CD4-positive, alpha-beta memory T cell (primary cell): ENCODE measurements at regions not wholly inside any gene's neighbourhood (a gene's known extent, or its start where the extent isn't known, plus 50 kb on each side); places are given as distances from the start of the nearest gene placed in this dataset.
"Not testable (repeated sequence)": the region's sequence is repeated elsewhere in the genome, so short reads cannot be mapped to it uniquely, and the experiment has no call there.

Experiments
- CTCF ChIA-PET: fragments of 350-600 bp; sonication (Branson Sonifier 250); formaldehyde crosslinking; loops from one replicate; lab custom pipeline; 2021; ENCODE audit warnings: inconsistent platforms; ENCODE audit not compliant: partially characterized antibody; lab: Charles Lee
- POLR2A ChIA-PET: fragments of 350-600 bp; sonication (Branson Sonifier 250); formaldehyde crosslinking; loops from one replicate; lab custom pipeline; 2021; ENCODE audit not compliant: partially characterized antibody; lab: Charles Lee
- DNase-seq, 5 donors: peaks; one replicate each; pipeline versions ENCODE4 v3.0.0 to v3.0.0-alpha.2; 2020 to 2022; ENCODE audit warnings: mixed read lengths in 1 of 5
- H3K27ac ChIP-seq: one replicate; pipeline ENCODE4 v1.7.0; 2013; ENCODE audit warnings: low read depth, low read length
- H3K27me3 ChIP-seq: 2 replicates; pipeline ENCODE4 v1.7.0; 2013; ENCODE audit warnings: mild to moderate bottlenecking, low read length, moderate library complexity; ENCODE audit not compliant: insufficient read depth
- H3K36me3 ChIP-seq: 2 replicates; pipeline ENCODE4 v1.7.0; 2013; ENCODE audit warnings: mild to moderate bottlenecking, low read length, moderate library complexity; ENCODE audit not compliant: insufficient read depth
- H3K4me1 ChIP-seq: 2 replicates; pipeline ENCODE4 v1.7.0; 2013; ENCODE audit warnings: mild to moderate bottlenecking, low read length, moderate library complexity; ENCODE audit not compliant: insufficient read depth
- H3K4me3 ChIP-seq, 2 donors: one replicate each; pipeline ENCODE4 v1.7.0; 2013; ENCODE audit warnings: low read length in 2 of 2, mild to moderate bottlenecking in 1 of 2
- H3K9me3 ChIP-seq, 2 donors: one replicate each; pipeline ENCODE4 v1.7.0; 2013; ENCODE audit warnings: low read length in 2 of 2, control low read depth in 1 of 2; ENCODE audit not compliant: control insufficient read depth in 1 of 2
- H3K27ac Mint-ChIP-seq, 7 donors: one replicate each; pipeline ENCODE4 v1.8.0; 2020 to 2021; ENCODE audit warnings: mixed read lengths in 7 of 7, mild to moderate bottlenecking in 6 of 7, inconsistent platforms in 3 of 7, moderate library complexity in 3 of 7
- H3K27me3 Mint-ChIP-seq, 2 donors: one replicate each; pipeline ENCODE4 v1.8.0; 2020 to 2021; ENCODE audit warnings: mixed read lengths in 2 of 2
- H3K36me3 Mint-ChIP-seq, 2 donors: one replicate each; pipeline ENCODE4 v1.8.0; 2020 to 2021; ENCODE audit warnings: mixed read lengths in 2 of 2, inconsistent platforms in 1 of 2, mild to moderate bottlenecking in 1 of 2
- H3K4me1 Mint-ChIP-seq, 4 donors: one replicate each; pipeline ENCODE4 v1.8.0; 2020 to 2021; ENCODE audit warnings: mixed read lengths in 4 of 4, mild to moderate bottlenecking in 1 of 4
- H3K4me3 Mint-ChIP-seq, 8 donors: one replicate each; pipeline ENCODE4 v1.8.0; 2020 to 2021; ENCODE audit warnings: mixed read lengths in 8 of 8, mild to moderate bottlenecking in 7 of 8, moderate library complexity in 6 of 8, inconsistent platforms in 3 of 8
- H3K9me3 Mint-ChIP-seq, 8 donors: one replicate each; pipeline ENCODE4 v1.8.0; 2020 to 2021; ENCODE audit warnings: mixed read lengths in 8 of 8, mild to moderate bottlenecking in 5 of 8, inconsistent platforms in 3 of 8, moderate library complexity in 1 of 8
- intact Hi-C: fragments of 100-400 bp; cut with micrococcal nuclease; formaldehyde crosslinking; loops from one replicate; pipeline ENCODE4 v1.15.1; 2023

DNA sequence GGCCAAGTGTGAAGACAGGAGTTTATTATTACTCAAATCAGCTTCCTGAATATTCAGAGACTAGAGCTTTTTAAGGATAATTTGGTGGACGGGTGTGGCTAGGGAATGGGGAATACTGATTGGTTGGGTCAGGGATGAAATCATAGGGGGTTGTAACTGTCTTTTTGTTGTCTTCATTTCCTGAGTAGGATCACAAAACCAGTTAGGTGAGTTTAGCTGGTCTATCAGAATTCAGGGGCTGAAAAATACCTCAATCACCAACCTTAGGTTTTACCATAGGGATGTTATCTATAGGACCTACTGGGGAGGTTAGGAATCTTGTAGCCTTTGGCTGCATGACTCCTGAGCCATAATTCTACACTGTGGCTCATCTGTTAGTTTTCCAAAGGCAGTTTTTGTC lies 235.8 kb downstream of the YTHDC2 start:
- Mint-ChIP-seq H3K9me3 (peaks cover 0 to 6% (median 0%) of the 10 kb centered on the region in 8 donors), H3K4me3 (no peak overlapping the region), H3K4me1 (no peaks in the 10 kb centered on the region), H3K36me3 (no peaks in the 10 kb centered on the region), H3K27me3 (no peaks in the 10 kb centered on the region), H3K27ac (no peak overlapping the region)
- Histone ChIP-seq H3K27ac (no peak overlapping the region), H3K4me1 (no peaks in the 10 kb centered on the region), H3K27me3 (no peaks in the 10 kb centered on the region), H3K9me3 (no peaks in the 10 kb centered on the region), H3K4me3 (no peak overlapping the region), H3K36me3 (no peaks in the 10 kb centered on the region)
- DNase-seq: no peak
- intact Hi-C loops: no loop called here
- ChIA-PET CTCF (no interaction called here), POLR2A (no interaction called here)

DNA sequence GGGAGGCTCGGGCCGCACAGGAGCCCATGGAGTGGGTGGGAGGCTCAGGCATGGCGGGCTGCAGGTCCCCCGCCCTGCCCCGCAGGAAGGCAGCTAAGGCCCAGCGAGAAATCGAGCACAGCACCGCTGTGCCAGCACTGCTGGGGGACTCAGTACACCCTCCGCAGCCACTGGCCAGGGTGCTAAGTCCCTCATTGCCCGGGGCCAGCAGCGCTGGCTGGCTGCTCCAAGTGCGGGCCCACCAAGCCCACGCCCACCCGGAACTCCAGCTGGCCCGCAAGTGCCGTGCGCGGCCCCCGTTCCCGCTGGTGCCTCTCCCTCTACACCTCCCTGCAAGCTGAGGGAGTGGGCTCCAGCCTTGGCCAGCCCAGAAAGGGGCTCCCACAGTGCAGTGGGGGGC lies 239.7 kb downstream of the YTHDC2 start:
- H3K4me1 Mint-ChIP-seq, H3K4me1 ChIP-seq, H3K27ac Mint-ChIP-seq, intact Hi-C loops, H3K9me3 Mint-ChIP-seq, H3K27me3 ChIP-seq, H3K4me3 Mint-ChIP-seq, H3K36me3 Mint-ChIP-seq, H3K4me3 ChIP-seq, POLR2A ChIA-PET, H3K27ac ChIP-seq, CTCF ChIA-PET, H3K27me3 Mint-ChIP-seq, H3K9me3 ChIP-seq, H3K36me3 ChIP-seq, DNase-seq: not testable (repeated sequence)

DNA sequence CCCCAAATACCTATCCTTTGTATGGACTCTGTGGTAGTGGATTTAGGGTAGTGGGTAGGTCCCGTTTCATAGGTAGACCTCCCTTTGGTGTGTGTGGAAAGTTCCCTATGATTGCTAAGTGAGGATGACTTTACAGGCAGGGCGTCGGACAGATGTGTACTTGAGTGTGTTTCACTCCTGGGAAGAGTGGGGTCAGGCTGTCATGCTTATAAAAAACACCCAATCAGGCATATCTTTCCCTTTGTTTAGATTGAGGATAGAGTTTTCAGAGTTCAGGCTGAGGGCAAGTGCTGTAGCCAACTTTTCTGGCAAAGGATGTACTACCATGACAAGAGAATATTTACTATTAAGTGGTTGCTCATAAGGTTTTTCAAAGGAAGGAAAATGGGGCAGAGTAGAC lies 242.0 kb downstream of the YTHDC2 start:
- H3K9me3 ChIP-seq: no peaks in the 10 kb centered on the region
- no peak overlapping the region for H3K4me3 ChIP-seq
- Mint-ChIP-seq H3K36me3 (no peaks in the 10 kb centered on the region), H3K27ac (no peak overlapping the region), H3K4me3 (no peak overlapping the region), H3K27me3 (peaks cover 0 to 1% of the 10 kb centered on the region in 2 donors), H3K9me3 (peaks cover 0 to 3% (median 0%) of the 10 kb centered on the region in 8 donors), H3K4me1 (peaks cover 0 to 2% (median under 1%) of the 10 kb centered on the region in 4 donors)
- intact Hi-C loops: no loop called here
- no peaks in the 10 kb centered on the region for H3K36me3 ChIP-seq
- no peak overlapping the region for H3K27ac ChIP-seq
- DNase-seq: no peak
- ChIA-PET CTCF (no interaction called here), POLR2A (no interaction called here)
- H3K4me1 ChIP-seq: no peaks in the 10 kb centered on the region
- H3K27me3 ChIP-seq: no peaks in the 10 kb centered on the region

DNA sequence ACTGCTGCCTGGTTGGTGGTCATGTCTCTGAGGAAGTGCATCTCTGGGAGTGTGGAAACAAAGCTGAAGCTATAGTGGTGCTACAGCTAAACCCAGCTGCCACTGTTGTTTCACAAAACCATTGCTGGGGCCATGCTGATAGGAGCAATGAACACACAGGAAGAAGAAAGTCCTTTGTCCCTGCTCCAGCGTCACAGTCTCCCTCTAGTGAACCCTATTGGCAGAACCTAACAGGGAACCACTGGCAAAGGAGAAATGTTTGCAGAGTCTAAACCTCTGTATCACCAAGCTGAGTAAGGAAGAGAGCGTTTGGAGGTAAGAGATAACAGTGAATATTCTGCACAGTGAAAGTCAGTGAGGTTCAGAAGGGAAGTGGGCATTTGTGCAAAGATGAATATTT lies 244.0 kb downstream of the YTHDC2 start:
- Mint-ChIP-seq H3K4me3 (no peak overlapping the region), H3K4me1 (peaks cover 0 to 2% (median under 1%) of the 10 kb centered on the region in 4 donors), H3K9me3 (no peaks in the 10 kb centered on the region), H3K27me3 (peaks cover 0 to 3% of the 10 kb centered on the region in 2 donors), H3K27ac (no peak overlapping the region), H3K36me3 (no peaks in the 10 kb centered on the region)
- Histone ChIP-seq H3K27me3 (no peaks in the 10 kb centered on the region), H3K9me3 (no peaks in the 10 kb centered on the region), H3K4me1 (no peaks in the 10 kb centered on the region), H3K27ac (no peak overlapping the region), H3K36me3 (no peaks in the 10 kb centered on the region), H3K4me3 (no peak overlapping the region)
- no peak for DNase-seq
- ChIA-PET POLR2A (no interaction called here), CTCF (no interaction called here)
- intact Hi-C loops: no loop called here

DNA sequence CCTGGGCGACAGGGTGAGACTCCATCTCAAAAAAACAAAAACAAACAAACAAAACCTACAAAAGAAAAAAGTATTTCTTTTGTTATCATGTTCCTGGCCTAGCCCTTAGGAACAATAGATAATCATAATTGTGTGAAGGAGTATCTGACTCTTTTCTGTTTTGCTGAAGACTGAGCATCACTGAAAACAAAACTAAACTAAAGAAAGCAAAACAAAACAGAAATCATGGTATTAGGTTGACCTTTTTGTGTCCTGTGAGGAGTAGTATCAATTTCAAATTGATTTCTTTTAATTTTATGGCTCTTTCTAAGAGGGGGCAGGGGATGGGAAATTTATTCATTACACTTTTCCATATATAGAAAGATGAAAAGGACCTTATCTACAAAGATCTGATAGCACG lies 246.0 kb downstream of the YTHDC2 start:
- DNase-seq: no peak
- peaks cover 0 to 3% of the 10 kb centered on the region in 2 donors for H3K27me3 Mint-ChIP-seq
- peaks cover 0 to 2% (median 0%) of the 10 kb centered on the region in 8 donors for H3K9me3 Mint-ChIP-seq
- H3K4me1 ChIP-seq: no peaks in the 10 kb centered on the region
- H3K4me3 ChIP-seq: no peak overlapping the region
- no peaks in the 10 kb centered on the region for H3K9me3 ChIP-seq
- CTCF ChIA-PET: no interaction called here
- no peak overlapping the region for H3K27ac Mint-ChIP-seq
- H3K27ac ChIP-seq: no peak overlapping the region
- H3K4me3 Mint-ChIP-seq: no peak overlapping the region
- no peaks in the 10 kb centered on the region for H3K27me3 ChIP-seq
- intact Hi-C loops: no loop called here
- H3K36me3 ChIP-seq: no peaks in the 10 kb centered on the region
- peaks cover 0 to 2% (median under 1%) of the 10 kb centered on the region in 4 donors for H3K4me1 Mint-ChIP-seq
- no peaks in the 10 kb centered on the region for H3K36me3 Mint-ChIP-seq
- POLR2A ChIA-PET: no interaction called here

DNA sequence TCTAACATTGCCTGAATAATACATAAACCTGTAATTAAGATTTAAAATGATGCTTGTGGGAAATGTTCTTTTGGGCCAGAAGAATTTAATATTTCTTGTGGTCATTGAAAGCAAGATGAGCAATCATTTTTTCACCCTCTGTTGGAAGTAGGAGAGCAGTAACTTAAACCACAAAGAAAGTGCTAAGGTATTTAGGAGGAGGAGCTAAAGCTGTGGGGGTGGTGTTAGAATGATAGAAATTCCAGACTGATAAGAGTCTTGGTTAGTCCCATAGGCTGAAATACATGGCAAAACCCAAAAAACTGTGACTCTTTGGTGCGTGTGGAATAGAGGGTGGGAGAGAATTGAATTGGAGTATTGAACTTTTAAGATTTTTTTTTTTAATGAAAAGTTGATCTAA lies 247.0 kb downstream of the YTHDC2 start:
- Mint-ChIP-seq H3K4me1 (peaks cover 0 to 2% (median under 1%) of the 10 kb centered on the region in 4 donors), H3K27me3 (peaks cover 0 to 3% of the 10 kb centered on the region in 2 donors), H3K36me3 (no peaks in the 10 kb centered on the region), H3K9me3 (peaks cover 0 to 6% (median under 1%) of the 10 kb centered on the region in 8 donors), H3K4me3 (no peak overlapping the region), H3K27ac (no peak overlapping the region)
- POLR2A ChIA-PET: no interaction called here
- intact Hi-C loops: no loop called here
- H3K9me3 ChIP-seq: no peaks in the 10 kb centered on the region
- no peaks in the 10 kb centered on the region for H3K27me3 ChIP-seq
- no peak overlapping the region for H3K27ac ChIP-seq
- DNase-seq: no peak
- H3K4me1 ChIP-seq: no peaks in the 10 kb centered on the region
- CTCF ChIA-PET: no interaction called here
- no peaks in the 10 kb centered on the region for H3K36me3 ChIP-seq
- H3K4me3 ChIP-seq: no peak overlapping the region

DNA sequence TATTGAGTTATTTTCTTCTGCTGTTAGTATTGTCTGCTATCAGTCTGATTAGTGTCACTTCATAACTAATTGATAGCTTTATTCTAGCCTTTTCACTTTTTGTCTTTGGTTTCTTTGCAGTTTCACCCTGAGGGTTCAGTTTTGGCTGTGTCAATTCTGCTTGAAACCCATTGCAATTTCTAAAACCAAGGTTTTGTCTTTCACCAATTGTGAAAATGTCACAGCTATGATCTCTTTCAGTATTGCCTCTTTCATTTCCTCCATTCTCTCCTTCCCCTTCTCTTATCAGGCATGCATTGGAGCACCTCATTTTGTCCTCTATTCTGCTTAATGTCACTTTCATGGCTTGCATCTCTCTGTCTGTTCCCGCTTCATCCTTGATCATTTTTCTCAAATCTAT lies 248.1 kb downstream of the YTHDC2 start:
- Histone ChIP-seq H3K36me3 (no peaks in the 10 kb centered on the region), H3K4me1 (no peaks in the 10 kb centered on the region), H3K27ac (no peak overlapping the region), H3K4me3 (no peak overlapping the region), H3K27me3 (no peaks in the 10 kb centered on the region), H3K9me3 (no peaks in the 10 kb centered on the region)
- peaks cover under 1 to 12% (median 8%) of the 10 kb centered on the region in 8 donors for H3K9me3 Mint-ChIP-seq
- H3K4me1 Mint-ChIP-seq: peaks cover 0 to 2% (median under 1%) of the 10 kb centered on the region in 4 donors
- no peak overlapping the region for H3K27ac Mint-ChIP-seq
- peaks cover 0 to 3% of the 10 kb centered on the region in 2 donors for H3K27me3 Mint-ChIP-seq
- DNase-seq: no peak
- H3K36me3 Mint-ChIP-seq: peaks cover 0 to 3% of the 10 kb centered on the region in 2 donors
- intact Hi-C loops: no loop called here
- ChIA-PET CTCF (no interaction called here), POLR2A (no interaction called here)
- H3K4me3 Mint-ChIP-seq: no peak overlapping the region

DNA sequence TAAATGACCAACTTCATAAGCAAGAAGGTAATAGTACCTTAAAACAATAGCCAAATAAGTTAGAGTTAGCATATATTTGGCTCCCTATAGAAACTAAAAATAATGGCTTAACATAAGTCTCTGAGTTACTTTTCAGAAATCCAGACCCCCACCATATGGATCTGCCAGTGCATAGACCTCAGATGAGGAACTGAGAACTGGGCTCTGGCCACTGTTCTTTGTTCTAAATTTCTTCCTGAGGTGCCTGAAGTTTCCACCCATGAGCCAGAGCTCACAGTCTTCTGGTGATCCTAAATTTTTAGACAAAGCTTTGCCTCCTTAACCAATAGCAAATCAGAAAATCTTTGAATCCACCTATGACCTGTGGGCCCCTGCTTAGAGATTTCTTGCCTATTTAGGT lies 250.9 kb downstream of the YTHDC2 start:
- Mint-ChIP-seq H3K4me3 (no peak overlapping the region), H3K27me3 (peaks cover 0 to 2% of the 10 kb centered on the region in 2 donors), H3K27ac (no peak overlapping the region), H3K9me3 (peaks cover 6 to 29% (median 22%) of the 10 kb centered on the region in 8 donors), H3K4me1 (peaks cover 0 to 2% (median under 1%) of the 10 kb centered on the region in 4 donors), H3K36me3 (peaks cover 1 to 6% of the 10 kb centered on the region in 2 donors)
- Histone ChIP-seq H3K27ac (no peak overlapping the region), H3K4me3 (no peak overlapping the region), H3K27me3 (no peaks in the 10 kb centered on the region), H3K36me3 (no peaks in the 10 kb centered on the region), H3K4me1 (no peaks in the 10 kb centered on the region), H3K9me3 (no peaks in the 10 kb centered on the region)
- POLR2A ChIA-PET: no interaction called here
- no peak for DNase-seq
- intact Hi-C loops: no loop called here
- CTCF ChIA-PET: no interaction called here
